ENCODE measurements at regions not wholly inside any gene's neighbourhood (a gene's known extent, or its start where the extent isn't known, plus 50 kb on each side); places are given as distances from the start of the nearest gene placed in this dataset.

GRCh38 chr4:79651456-79651855 is 243.4 kb upstream of the GK2 start:
- TF ChIP-seq FOXA1 (IDR thresholded peaks at IDR 0.05) (no peak), FOXM1 (IDR thresholded peaks at IDR 0.05; ENCODE audit: borderline replicate concordance) (no peak), SUZ12 (IDR thresholded peaks at IDR 0.05) (no peak), HDGF (IDR thresholded peaks at IDR 0.05; ENCODE audit: borderline replicate concordance) (no peak), ELF4 (IDR thresholded peaks at IDR 0.05) (no peak), BHLHE40 (IDR thresholded peaks at IDR 0.05; ENCODE audit: borderline replicate concordance) (no peak), NFRKB (IDR thresholded peaks at IDR 0.05) (no peak), TARDBP (IDR thresholded peaks at IDR 0.05) (no peak), ZNF384 (IDR thresholded peaks at IDR 0.05) (no peak), SP1 (IDR thresholded peaks at IDR 0.05) (no peak), FOXK2 (IDR thresholded peaks at IDR 0.05) (no peak), LEF1 (IDR thresholded peaks at IDR 0.05; ENCODE audit: borderline replicate concordance) (no peak), ARNT (IDR thresholded peaks at IDR 0.05) (no peak), PKNOX1 (IDR thresholded peaks at IDR 0.05) (no peak)

Data from HEK293T (cell line).